ENCODE measurements at regions not wholly inside any gene's neighbourhood (a gene's known extent, or its start where the extent isn't known, plus 50 kb on each side); places are given as distances from the start of the nearest gene placed in this dataset.

DNA sequence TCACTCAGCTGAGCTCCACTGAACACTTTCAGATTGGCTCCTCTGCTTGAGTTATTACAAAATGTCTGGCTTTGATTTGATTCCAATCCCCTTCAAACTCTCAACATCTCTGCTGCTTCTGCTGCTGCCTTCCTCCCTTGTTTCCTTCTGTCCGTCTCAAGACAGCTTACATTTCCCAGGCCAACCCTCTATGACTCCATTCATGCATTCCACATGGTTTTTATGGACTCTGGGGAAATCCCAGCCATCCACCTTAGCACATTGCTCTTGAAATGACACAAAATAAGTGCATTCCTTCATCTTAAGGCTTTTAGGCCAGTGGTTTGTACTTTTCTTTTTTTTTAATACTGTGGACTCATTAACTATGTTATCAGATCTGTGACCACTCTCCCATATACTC lies 68.5 kb upstream of the TMEM164 start:
- no peak for TF ChIP-seq EZH2 (IDR thresholded peaks at IDR 0.05; ENCODE audit: low read length)
- TF ChIP-seq, protein P1, sequence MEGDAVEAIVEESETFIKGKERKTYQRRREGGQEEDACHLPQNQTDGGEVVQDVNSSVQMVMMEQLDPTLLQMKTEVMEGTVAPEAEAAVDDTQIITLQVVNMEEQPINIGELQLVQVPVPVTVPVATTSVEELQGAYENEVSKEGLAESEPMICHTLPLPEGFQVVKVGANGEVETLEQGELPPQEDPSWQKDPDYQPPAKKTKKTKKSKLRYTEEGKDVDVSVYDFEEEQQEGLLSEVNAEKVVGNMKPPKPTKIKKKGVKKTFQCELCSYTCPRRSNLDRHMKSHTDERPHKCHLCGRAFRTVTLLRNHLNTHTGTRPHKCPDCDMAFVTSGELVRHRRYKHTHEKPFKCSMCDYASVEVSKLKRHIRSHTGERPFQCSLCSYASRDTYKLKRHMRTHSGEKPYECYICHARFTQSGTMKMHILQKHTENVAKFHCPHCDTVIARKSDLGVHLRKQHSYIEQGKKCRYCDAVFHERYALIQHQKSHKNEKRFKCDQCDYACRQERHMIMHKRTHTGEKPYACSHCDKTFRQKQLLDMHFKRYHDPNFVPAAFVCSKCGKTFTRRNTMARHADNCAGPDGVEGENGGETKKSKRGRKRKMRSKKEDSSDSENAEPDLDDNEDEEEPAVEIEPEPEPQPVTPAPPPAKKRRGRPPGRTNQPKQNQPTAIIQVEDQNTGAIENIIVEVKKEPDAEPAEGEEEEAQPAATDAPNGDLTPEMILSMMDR (optimal IDR thresholded peaks at IDR 0.05 in 1 of 3, IDR thresholded peaks at IDR 0.05 in 1 of 3, conservative IDR thresholded peaks at IDR 0.05 in 1 of 3; ENCODE audit: extremely low read depth in 1 of 3, insufficient read depth in 2 of 3, low read length in 3 of 3): no peak

Measured in keratinocyte (primary cell).